Brain microvascular endothelial cell (primary cell): ENCODE measurements at regions not wholly inside any gene's neighbourhood (a gene's known extent, or its start where the extent isn't known, plus 50 kb on each side); places are given as distances from the start of the nearest gene placed in this dataset.

Experiments used
- DNase-seq: peaks from one replicate; pipeline ENCODE4 v3.0.0-alpha.2; 2020
- H3K27ac ChIP-seq: fragments of 250-450 bp; sonication (Bioruptor Pico); 2 replicates; pipeline ENCODE4 v1.5.1; 2020; ENCODE audit warnings: mild to moderate bottlenecking, moderate library complexity
- H3K27me3 ChIP-seq: fragments of 250-450 bp; sonication (Bioruptor Pico); replicated peaks from 2 replicates; pipeline ENCODE4 v1.5.1; 2020; ENCODE audit warnings: mild to moderate bottlenecking
- H3K36me3 ChIP-seq: fragments of 250-450 bp; sonication (Bioruptor Pico); replicated peaks from 2 replicates; pipeline ENCODE4 v1.5.1; 2020; ENCODE audit warnings: mild to moderate bottlenecking
- H3K4me3 ChIP-seq: 2 replicates; pipeline ENCODE4 v1.5.1; 2011; ENCODE audit warnings: low read depth, mild to moderate bottlenecking, control low read depth, low read length, moderate library complexity
- CTCF ChIP-seq: IDR thresholded peaks from 2 replicates; pipeline ENCODE4 v1.5.1; 2011; ENCODE audit warnings: low read depth, mild to moderate bottlenecking, moderate library complexity, low read length, control low read depth, inconsistent platforms; ENCODE audit errors: missing control alignments
- in situ Hi-C: cut with HindIII; loops from 2 replicates; pipeline ENCODE4 v1.10.0; 2017; ENCODE audit warnings: low sequenced_read_pairs, low pct_ligation_motif_present

GRCh38 chr2:223414646-223415045 lies 187.5 kb downstream of the SCG2 start:
- H3K27me3 ChIP-seq, result no peaks in the 10 kb centered on the region
- no peak for DNase-seq
- no peak overlapping the region for H3K4me3 ChIP-seq
- no peak for TF ChIP-seq CTCF
- in situ Hi-C loops, result no loop called here
- H3K36me3 ChIP-seq, result no peaks in the 10 kb centered on the region
- H3K27ac ChIP-seq, result no peak overlapping the region

GRCh38 chr2:223415071-223415470 lies 187.1 kb downstream of the SCG2 start:
- Histone ChIP-seq H3K4me3 (no peak overlapping the region), H3K36me3 (no peaks in the 10 kb centered on the region), H3K27me3 (no peaks in the 10 kb centered on the region), H3K27ac (no peak overlapping the region)
- in situ Hi-C loops, result no loop called here
- no peak for TF ChIP-seq CTCF
- no peak for DNase-seq

GRCh38 chr2:223416815-223417610 lies 185.1 kb downstream of the SCG2 start:
- no peak for DNase-seq
- TF ChIP-seq CTCF, result no peak
- no peaks in the 10 kb centered on the region for H3K27me3 ChIP-seq
- in situ Hi-C loops, result no loop called here
- no peaks in the 10 kb centered on the region for H3K36me3 ChIP-seq
- no peak overlapping the region for H3K4me3 ChIP-seq
- H3K27ac ChIP-seq, result no peak overlapping the region

- Histone ChIP-seq H3K36me3 (no peaks in the 10 kb centered on the region), H3K27ac (no peak overlapping the region), H3K4me3 (no peak overlapping the region), H3K27me3 (no peaks in the 10 kb centered on the region)
- in situ Hi-C loops, result no loop called here
- DNase-seq, result no peak
- TF ChIP-seq CTCF, result no peak
Observed at GRCh38 chr2:223418131-223418530, 184.0 kb downstream of the SCG2 start.

GRCh38 chr2:223418604-223419199 lies 183.5 kb downstream of the SCG2 start:
- H3K4me3 ChIP-seq, result no peak overlapping the region
- H3K36me3 ChIP-seq, result no peaks in the 10 kb centered on the region
- no peak for DNase-seq
- H3K27ac ChIP-seq, result no peak overlapping the region
- in situ Hi-C loops, result no loop called here
- no peaks in the 10 kb centered on the region for H3K27me3 ChIP-seq
- TF ChIP-seq CTCF, result no peak
